C4-2B (cell line): ENCODE measurements at regions not wholly inside any gene's neighbourhood (a gene's known extent, or its start where the extent isn't known, plus 50 kb on each side); places are given as distances from the start of the nearest gene placed in this dataset.

Experiments
- CTCF ChIP-seq: fragments of 450-650 bp; conservative IDR thresholded peaks from 2 replicates; pipeline ENCODE4 v1.5.1; 2017; ENCODE audit warnings: mild to moderate bottlenecking
- ZFX ChIP-seq: fragments of 450-650 bp; IDR thresholded peaks from 2 replicates; pipeline ENCODE4 v1.6.1; 2017

GRCh38 chr15:69951898-69952555 is 145.7 kb downstream of the TLE3 start:
- peak; percentile 47 for TF ChIP-seq CTCF
- no peak for TF ChIP-seq ZFX
